NB4 (cell line): ENCODE measurements at regions not wholly inside any gene's neighbourhood (a gene's known extent, or its start where the extent isn't known, plus 50 kb on each side); places are given as distances from the start of the nearest gene placed in this dataset.

Experiments
- CTCF ChIP-seq: IDR thresholded peaks from one replicate; pipeline ENCODE4 v1.5.1; 2012; ENCODE audit warnings: low read depth, low read length
- MYC ChIP-seq: IDR thresholded peaks from 2 replicates; pipeline ENCODE4 v1.6.1; 2011; ENCODE audit warnings: low read depth, low read length
- POLR2A ChIP-seq: IDR thresholded peaks from 2 replicates; pipeline ENCODE4 v1.6.1; 2011; ENCODE audit warnings: mild to moderate bottlenecking; ENCODE audit not compliant: insufficient read length; ENCODE audit errors: extremely low read depth

- TF ChIP-seq CTCF (no peak), POLR2A (no peak), MYC (no peak)
These were observed 661.8 kb upstream of the RGMB start for GRCh38 chr5:98111686-98112085.
